GM18507 (cell line): ENCODE measurements at regions not wholly inside any gene's neighbourhood (a gene's known extent, or its start where the extent isn't known, plus 50 kb on each side); places are given as distances from the start of the nearest gene placed in this dataset.

Experiments used
- DNase-seq: peaks from one replicate; pipeline ENCODE4 v3.0.0; 2011; ENCODE audit warnings: low read depth; ENCODE audit not compliant: insufficient read length; ENCODE audit errors: extremely low spot score
- FAIRE-seq: peaks from 2 replicates; lab custom pipeline; 2011; peaks lifted over from hg19 to GRCh38; lab: Jason Lieb, UNC

- FAIRE-seq (no peak), DNase-seq (no peak)
These were observed 1509.6 kb upstream of the TMEM132C start for GRCh38 chr12:126757326-126757725.

GRCh38 chr12:126760092-126760491, 1506.9 kb upstream of the TMEM132C start:
- no peak for FAIRE-seq
- DNase-seq, result no peak

DNA sequence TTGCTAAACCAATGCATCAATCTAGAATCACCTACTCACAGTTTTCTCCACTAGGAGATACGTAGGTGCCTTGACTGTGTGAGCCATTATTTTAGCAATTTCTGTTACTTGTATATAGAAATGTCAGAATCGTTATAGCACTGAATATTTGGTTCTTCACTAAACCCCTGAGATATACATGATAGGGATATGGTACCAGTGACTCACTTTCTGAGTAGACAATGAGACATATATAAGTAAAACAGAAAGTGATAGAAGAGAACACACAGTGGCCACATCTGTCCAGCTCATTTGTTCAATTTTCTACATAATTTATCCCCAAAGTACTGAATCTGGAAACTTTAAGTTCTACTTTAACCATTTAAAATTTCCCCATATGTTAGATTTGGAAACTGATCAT, 1505.5 kb upstream of the TMEM132C start:
- no peak for FAIRE-seq
- DNase-seq, result no peak

GRCh38 chr12:126762150-126762549, 1504.8 kb upstream of the TMEM132C start:
- DNase-seq, result no peak
- no peak for FAIRE-seq

GRCh38 chr12:126763359-126763758, 1503.6 kb upstream of the TMEM132C start:
- no peak for FAIRE-seq
- no peak for DNase-seq

DNA sequence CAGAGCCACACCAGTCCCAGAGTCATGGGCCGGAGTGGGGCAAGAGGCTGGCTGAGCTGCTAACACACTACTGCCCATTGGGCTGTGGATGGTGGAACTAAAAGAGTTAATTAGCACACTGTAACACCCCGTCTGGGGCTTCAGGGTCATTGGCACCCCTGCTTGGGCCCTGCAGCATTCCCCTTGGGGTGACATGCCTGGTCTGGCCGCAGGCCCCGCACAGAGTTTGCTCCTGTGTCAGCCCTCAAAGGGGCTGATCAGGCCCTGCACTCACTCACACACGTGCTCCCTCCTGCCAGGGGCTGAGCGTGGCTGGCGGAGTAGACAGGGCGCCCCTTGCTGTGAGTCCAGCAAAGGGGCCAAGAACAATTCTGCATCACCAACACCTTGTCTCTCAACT, 1499.6 kb upstream of the TMEM132C start:
- DNase-seq (no peak), FAIRE-seq (no peak)

DNA sequence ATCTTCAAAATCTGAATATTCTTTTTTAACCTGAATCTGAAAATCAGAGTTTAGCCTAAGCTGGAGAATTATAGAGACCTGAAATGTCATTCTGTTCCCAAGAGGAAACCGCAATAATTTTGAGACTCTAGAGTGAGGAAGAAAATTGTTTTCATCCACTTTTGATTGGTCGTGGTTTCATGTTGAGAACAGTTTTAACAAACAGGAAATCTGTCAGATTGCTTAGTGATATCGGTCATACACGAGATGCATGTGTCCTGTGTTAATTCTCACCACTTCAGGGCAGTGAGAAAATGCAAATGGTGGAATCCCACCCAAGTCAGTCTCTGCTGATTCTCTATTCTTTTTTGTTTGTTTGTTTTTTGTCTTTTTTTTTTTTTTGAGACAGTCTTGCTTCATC, 1498.5 kb upstream of the TMEM132C start:
- FAIRE-seq (peak; percentile 68), DNase-seq (no peak)

GRCh38 chr12:126770188-126770587, 1496.8 kb upstream of the TMEM132C start:
- DNase-seq (no peak), FAIRE-seq (no peak)

- peak; percentile 91 for FAIRE-seq
- DNase-seq, result no peak
These were observed 1494.7 kb upstream of the TMEM132C start for GRCh38 chr12:126772171-126772864.

- FAIRE-seq, result no peak
These were observed 1494.0 kb upstream of the TMEM132C start for GRCh38 chr12:126773012-126773411.

DNA sequence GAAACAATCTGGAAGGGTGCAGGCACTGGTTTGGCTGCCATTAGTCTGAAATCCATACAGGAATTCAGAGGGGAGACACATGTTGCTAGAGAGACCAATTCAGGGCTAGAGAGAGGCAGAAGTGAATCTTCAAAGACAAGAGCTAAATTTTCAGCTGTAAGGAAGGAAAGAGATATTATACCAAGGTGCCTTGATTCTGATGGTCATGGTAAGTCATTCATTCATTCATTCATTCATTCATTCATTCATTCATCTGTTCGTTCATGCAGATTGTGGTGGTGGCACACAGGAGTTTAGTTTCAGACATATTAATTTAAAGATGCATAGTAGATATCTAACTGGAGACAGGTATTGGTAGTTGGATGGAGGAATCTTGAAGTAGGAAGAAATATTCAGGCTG, 1493.5 kb upstream of the TMEM132C start:
- no peak for DNase-seq
- no peak for FAIRE-seq

More at GRCh38 chr12:126773012-126773411, 1494.0 kb upstream of the TMEM132C start:
- DNase-seq, result no peak

DNA sequence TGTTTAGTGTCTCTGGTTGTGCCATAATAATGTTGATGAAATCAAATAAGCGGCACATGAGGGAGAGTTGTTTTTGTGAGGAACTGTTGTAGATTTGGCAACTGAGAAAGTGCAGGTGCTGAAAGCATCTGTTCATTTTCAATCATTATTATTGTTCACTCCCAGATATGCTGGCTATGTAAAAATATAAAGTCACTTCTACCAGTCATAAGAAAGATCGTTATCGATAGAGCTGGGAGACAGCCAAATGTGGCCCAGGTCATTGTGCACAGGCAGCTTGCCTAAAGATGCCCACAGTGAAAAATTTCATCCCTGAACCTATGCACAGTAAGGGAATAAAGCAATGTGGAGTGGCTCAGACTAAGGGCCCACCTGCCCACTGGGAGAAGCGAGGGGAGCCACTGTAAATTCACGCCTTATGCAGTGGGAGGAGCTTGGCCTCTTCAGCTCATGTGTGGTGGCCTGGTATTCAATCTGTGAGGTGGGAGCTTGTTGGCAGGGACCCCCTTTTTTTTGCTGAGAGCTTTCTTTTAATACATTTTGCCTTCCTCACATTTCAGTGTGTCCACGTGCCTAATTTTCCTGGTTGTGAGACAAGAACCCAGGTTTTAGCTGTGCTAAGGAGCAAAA, 1490.8 kb upstream of the TMEM132C start:
- no peak for FAIRE-seq
- no peak for DNase-seq

DNA sequence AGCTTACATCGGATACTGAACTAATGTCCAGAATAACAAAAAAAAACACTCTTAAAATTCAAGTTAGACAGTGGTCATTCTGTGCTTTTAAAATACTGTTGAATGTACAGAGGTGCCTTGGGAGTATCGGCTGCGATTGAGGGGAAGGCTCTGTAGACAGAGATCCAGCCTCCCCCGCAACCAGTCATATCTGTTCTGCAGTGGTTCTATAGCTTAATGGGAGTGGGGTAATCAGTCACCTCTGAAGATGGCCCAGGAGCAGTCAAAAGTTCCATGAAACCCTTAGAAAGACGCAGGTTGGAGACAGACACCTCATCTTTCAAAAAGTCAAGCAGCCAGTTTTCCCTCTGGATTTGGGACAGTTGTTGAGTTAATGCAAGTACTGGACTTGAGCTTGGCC, 1486.6 kb upstream of the TMEM132C start:
- DNase-seq (no peak), FAIRE-seq (no peak)

DNA sequence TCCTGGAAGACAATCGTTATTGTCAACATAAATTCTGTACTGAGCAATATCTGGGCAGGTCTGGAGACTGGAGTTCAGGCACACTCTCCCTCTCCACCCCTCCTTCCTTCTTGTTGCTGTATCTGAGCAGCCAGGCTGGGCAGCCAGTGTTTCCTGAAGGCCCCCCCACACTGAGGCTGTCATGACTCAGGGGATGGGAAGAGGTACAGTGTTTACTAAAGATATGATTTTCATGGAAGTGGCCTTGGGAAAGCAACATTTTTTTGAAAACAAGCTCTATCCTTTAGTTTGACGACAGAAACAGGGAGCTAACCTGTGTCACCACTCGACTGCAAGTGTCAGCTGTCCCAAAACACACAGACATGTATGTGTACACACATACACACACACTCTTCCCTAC, 1485.4 kb upstream of the TMEM132C start:
- DNase-seq (no peak), FAIRE-seq (no peak)

DNA sequence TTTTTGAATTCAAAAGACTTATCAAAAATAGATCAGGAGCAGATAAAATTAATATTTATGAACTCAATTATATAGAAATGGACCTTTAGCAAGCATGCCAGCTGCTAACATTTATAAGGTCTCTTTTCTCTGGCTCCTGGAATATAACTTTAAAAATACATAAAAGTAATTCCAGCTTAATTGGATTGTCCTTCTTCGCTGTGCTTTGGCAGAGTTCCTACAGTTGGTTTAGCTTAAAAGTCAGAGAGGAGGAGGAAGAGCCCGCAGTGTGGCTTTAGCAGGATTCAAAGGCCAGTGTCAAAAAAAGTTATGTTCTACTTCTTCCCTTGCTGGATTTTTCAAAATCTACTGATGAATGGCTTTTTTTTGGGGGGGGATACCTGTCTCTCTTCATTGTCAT, 1484.9 kb upstream of the TMEM132C start:
- no peak for FAIRE-seq
- DNase-seq, result no peak

GRCh38 chr12:126784328-126784921, 1482.5 kb upstream of the TMEM132C start:
- FAIRE-seq, result no peak
- DNase-seq, result no peak

- FAIRE-seq (no peak), DNase-seq (no peak)
These were observed 1477.0 kb upstream of the TMEM132C start for GRCh38 chr12:126789963-126790362.

- no peak for DNase-seq
- FAIRE-seq, result no peak
These were observed 1475.8 kb upstream of the TMEM132C start for GRCh38 chr12:126791122-126791521.

DNA sequence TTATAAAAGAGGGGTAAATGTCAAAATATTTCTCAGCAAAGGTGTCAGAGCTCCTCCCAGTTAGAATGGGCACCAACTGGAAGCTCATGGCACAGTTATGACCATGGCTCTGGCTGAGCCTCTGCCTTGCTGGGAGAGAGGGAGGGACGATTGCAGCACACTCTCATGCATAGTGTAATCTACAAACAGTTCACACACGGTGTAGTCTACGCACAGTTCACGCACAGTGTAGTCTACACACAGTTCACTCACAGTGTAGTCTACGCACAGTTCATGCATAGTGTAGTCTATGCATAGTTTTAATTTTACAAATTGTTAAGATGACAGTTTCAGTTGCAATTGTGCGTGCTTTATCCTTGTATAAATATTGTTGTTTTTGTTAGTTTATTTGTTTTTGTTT, 1474.6 kb upstream of the TMEM132C start:
- FAIRE-seq (no peak), DNase-seq (no peak)

- DNase-seq, result no peak
- FAIRE-seq, result no peak
These were observed 1469.4 kb upstream of the TMEM132C start for GRCh38 chr12:126797525-126797924.

GRCh38 chr12:126798449-126798848, 1468.5 kb upstream of the TMEM132C start:
- no peak for FAIRE-seq
- no peak for DNase-seq
